MM.1S (cell line): ENCODE measurements at regions not wholly inside any gene's neighbourhood (a gene's known extent, or its start where the extent isn't known, plus 50 kb on each side); places are given as distances from the start of the nearest gene placed in this dataset.

Source experiments
- DNase-seq: peaks from one replicate; pipeline ENCODE4 v3.0.0-alpha.2; 2015
- H2AFZ ChIP-seq: fragments of 300-600 bp; sonication (generic); 2 replicates; pipeline ENCODE4 v1.6.0; 2016; ENCODE audit warnings: antibody characterized with exemption, low read length
- H3F3A ChIP-seq: fragments of 300-600 bp; sonication (generic); 2 replicates; pipeline ENCODE4 v1.6.1; 2016; ENCODE audit warnings: mild to moderate bottlenecking, antibody characterized with exemption, low read length, moderate library complexity, mixed read lengths; ENCODE audit not compliant: insufficient read depth
- H3K27ac ChIP-seq: fragments of 300-600 bp; sonication (generic); 2 replicates; pipeline ENCODE4 v1.5.1; 2016; ENCODE audit warnings: mild to moderate bottlenecking, low read length
- H3K27me3 ChIP-seq: fragments of 300-600 bp; sonication (generic); replicated peaks from 2 replicates; pipeline ENCODE4 v1.6.0; 2016; ENCODE audit warnings: low read length; ENCODE audit not compliant: insufficient read depth
- H3K36me3 ChIP-seq: fragments of 300-600 bp; sonication (generic); replicated peaks from 2 replicates; pipeline ENCODE4 v1.6.1; 2016; ENCODE audit warnings: mild to moderate bottlenecking, low read length, mixed read lengths; ENCODE audit not compliant: insufficient read depth
- H3K4me1 ChIP-seq: fragments of 300-600 bp; sonication (generic); 2 replicates; pipeline ENCODE4 v1.6.1; 2016; ENCODE audit warnings: low read length, mixed read lengths
- H3K4me2 ChIP-seq: fragments of 300-600 bp; sonication (generic); 2 replicates; pipeline ENCODE4 v1.6.0; 2016; ENCODE audit warnings: low read depth, low read length
- H3K4me3 ChIP-seq: fragments of 300-600 bp; sonication (generic); 2 replicates; pipeline ENCODE4 v1.5.1; 2016; ENCODE audit warnings: low read length, mixed read lengths
- H3K79me2 ChIP-seq: fragments of 300-600 bp; sonication (generic); 2 replicates; pipeline ENCODE4 v1.6.1; 2016; ENCODE audit warnings: mixed run types, low read length, mixed read lengths
- H3K9ac ChIP-seq: fragments of 300-600 bp; sonication (generic); 2 replicates; pipeline ENCODE4 v1.6.1; 2016; ENCODE audit warnings: low read length, mixed read lengths
- H3K9me2 ChIP-seq: fragments of 300-600 bp; sonication (generic); replicated peaks from 2 replicates; pipeline ENCODE4 v1.6.1; 2016; ENCODE audit warnings: mild to moderate bottlenecking, low read length, mixed read lengths; ENCODE audit not compliant: insufficient read depth
- H3K9me3 ChIP-seq: fragments of 300-600 bp; sonication (generic); replicated peaks from 2 replicates; pipeline ENCODE4 v1.6.1; 2016; ENCODE audit warnings: mild to moderate bottlenecking, low read length, mixed read lengths; ENCODE audit not compliant: insufficient read depth
- H4K20me1 ChIP-seq: fragments of 300-600 bp; sonication (generic); 2 replicates; pipeline ENCODE4 v1.6.1; 2016; ENCODE audit warnings: mild to moderate bottlenecking, low read length, moderate library complexity, mixed read lengths; ENCODE audit not compliant: insufficient read depth
- CTCF ChIP-seq: fragments of 300-600 bp; sonication (generic); IDR thresholded peaks from 2 replicates; pipeline ENCODE4 v1.5.1; 2016; ENCODE audit warnings: antibody characterized with exemption, low read length, mixed read lengths
- EZH2 ChIP-seq: fragments of 300-600 bp; sonication (generic); optimal IDR thresholded peaks from 2 replicates; pipeline ENCODE3; 2017; ENCODE audit warnings: low read depth, mild to moderate bottlenecking, antibody characterized with exemption, low read length, mixed read lengths
- EZH2phosphoT487 ChIP-seq: fragments of 300-600 bp; sonication (generic); IDR thresholded peaks from 2 replicates; pipeline ENCODE4 v1.6.1; 2018; ENCODE audit warnings: antibody characterized with exemption, low read length

- TF ChIP-seq EZH2phosphoT487 (no peak), EZH2 (no peak)
- Histone ChIP-seq H3F3A (no peaks in the 10 kb centered on the region), H3K4me2 (no peak overlapping the region), H3K36me3 (no peaks in the 10 kb centered on the region), H3K4me1 (no peaks in the 10 kb centered on the region), H3K4me3 (no peak overlapping the region), H3K9me3 (no peaks in the 10 kb centered on the region), H3K9me2 (no peaks in the 10 kb centered on the region), H2AFZ (no peak overlapping the region), H3K9ac (no peak overlapping the region), H3K27ac (no peak overlapping the region), H4K20me1 (no peaks in the 10 kb centered on the region), H3K79me2 (no peaks in the 10 kb centered on the region), H3K27me3 (no peaks in the 10 kb centered on the region)
- DNase-seq, result no peak
These were observed 105.7 kb upstream of the RASGEF1B start for GRCh38 chr4:81577392-81577791.

- Histone ChIP-seq H3K9me2 (no peaks in the 10 kb centered on the region), H3K4me2 (no peak overlapping the region), H3F3A (no peaks in the 10 kb centered on the region), H3K9me3 (no peaks in the 10 kb centered on the region), H4K20me1 (no peaks in the 10 kb centered on the region), H3K27me3 (no peaks in the 10 kb centered on the region), H3K36me3 (no peaks in the 10 kb centered on the region), H3K4me3 (no peak overlapping the region), H3K79me2 (no peaks in the 10 kb centered on the region), H3K4me1 (no peaks in the 10 kb centered on the region), H2AFZ (no peak overlapping the region), H3K27ac (no peak overlapping the region), H3K9ac (no peak overlapping the region)
- TF ChIP-seq EZH2, result no peak
- no peak for TF ChIP-seq EZH2phosphoT487
- no peak for TF ChIP-seq CTCF
- no peak for DNase-seq
These were observed 103.3 kb upstream of the RASGEF1B start for GRCh38 chr4:81574991-81575390.

GRCh38 chr4:81573840-81574239 lies 102.1 kb upstream of the RASGEF1B start:
- Histone ChIP-seq H3K9ac (no peak overlapping the region), H3K79me2 (no peaks in the 10 kb centered on the region), H3K4me3 (no peak overlapping the region), H3F3A (no peaks in the 10 kb centered on the region), H2AFZ (no peak overlapping the region), H3K27ac (no peak overlapping the region), H3K27me3 (no peaks in the 10 kb centered on the region), H4K20me1 (no peaks in the 10 kb centered on the region), H3K9me2 (no peaks in the 10 kb centered on the region), H3K4me2 (no peak overlapping the region), H3K9me3 (no peaks in the 10 kb centered on the region), H3K4me1 (no peaks in the 10 kb centered on the region), H3K36me3 (no peaks in the 10 kb centered on the region)
- no peak for TF ChIP-seq EZH2
- no peak for TF ChIP-seq EZH2phosphoT487
- no peak for TF ChIP-seq CTCF
- DNase-seq, result no peak

GRCh38 chr4:81572402-81572801 lies 100.7 kb upstream of the RASGEF1B start:
- Histone ChIP-seq H3K27ac (no peak overlapping the region), H3K79me2 (no peaks in the 10 kb centered on the region), H3K36me3 (no peaks in the 10 kb centered on the region), H3K4me3 (no peak overlapping the region), H3K4me1 (no peaks in the 10 kb centered on the region; the same call in 1 of the 2 replicates), H3K27me3 (no peaks in the 10 kb centered on the region), H3K9me3 (no peaks in the 10 kb centered on the region), H3K9me2 (no peaks in the 10 kb centered on the region), H3F3A (no peaks in the 10 kb centered on the region), H4K20me1 (no peaks in the 10 kb centered on the region), H3K9ac (no peak overlapping the region), H2AFZ (no peak overlapping the region), H3K4me2 (no peak overlapping the region)
- no peak for DNase-seq
- TF ChIP-seq EZH2 (no peak), EZH2phosphoT487 (no peak), CTCF (no peak)
